Muscle layer of colon (tissue), 2 donors: ENCODE measurements at regions not wholly inside any gene's neighbourhood (a gene's known extent, or its start where the extent isn't known, plus 50 kb on each side); places are given as distances from the start of the nearest gene placed in this dataset.

Source experiments
- H3K27ac ChIP-seq: one replicate; pipeline ENCODE4 v1.7.0; 2013; ENCODE audit warnings: low read depth, mild to moderate bottlenecking, low read length, moderate library complexity
- H3K27me3 ChIP-seq, 2 donors: one replicate each; pipeline ENCODE4 v1.7.0; 2013; ENCODE audit warnings: low read length in 2 of 2, mild to moderate bottlenecking in 2 of 2; ENCODE audit not compliant: insufficient read depth in 2 of 2, control insufficient read depth in 1 of 2
- H3K36me3 ChIP-seq: one replicate; pipeline ENCODE4 v1.7.0; 2013; ENCODE audit warnings: mild to moderate bottlenecking, low read length; ENCODE audit not compliant: insufficient read depth
- H3K4me1 ChIP-seq: one replicate; pipeline ENCODE4 v1.7.0; 2013; ENCODE audit warnings: mild to moderate bottlenecking, low read length; ENCODE audit not compliant: insufficient read depth
- H3K4me3 ChIP-seq, 2 donors: one replicate each; pipeline ENCODE4 v1.7.0; 2013; ENCODE audit warnings: low read length in 2 of 2, low read depth in 1 of 2, mild to moderate bottlenecking in 1 of 2, moderate library complexity in 1 of 2
- H3K9ac ChIP-seq: one replicate; pipeline ENCODE4 v1.7.0; 2013; ENCODE audit warnings: low read length
- H3K9me3 ChIP-seq: one replicate; pipeline ENCODE4 v1.7.0; 2013; ENCODE audit warnings: mild to moderate bottlenecking, low read length
- donor health status: abdominal sarcoma.
- donor health status: Adenocarcinoma of cecum.

DNA sequence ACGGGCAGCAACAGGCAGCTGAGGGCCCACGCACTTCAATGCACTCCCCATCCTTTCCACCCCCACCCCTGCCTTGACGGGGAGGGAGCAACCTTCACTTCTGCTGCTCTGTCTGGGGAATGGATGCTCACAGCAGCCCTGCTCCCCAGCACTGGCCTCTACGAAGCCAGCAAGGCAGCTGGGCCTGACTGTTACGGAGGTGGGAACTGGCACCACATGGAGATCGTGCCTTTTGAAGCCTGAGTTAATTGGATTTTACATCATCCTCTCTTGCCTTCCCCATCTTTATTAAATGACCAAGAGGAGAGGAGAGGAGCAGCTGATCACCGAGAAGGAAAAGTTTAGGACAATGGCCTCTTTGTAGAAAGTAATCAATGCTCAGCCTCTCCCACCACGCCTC is 187.0 kb upstream of the RPL38 start:
- Histone ChIP-seq H3K9me3 (peaks cover 5% of the 10 kb centered on the region), H3K4me1 (no peaks in the 10 kb centered on the region), H3K9ac (no peak overlapping the region)

DNA sequence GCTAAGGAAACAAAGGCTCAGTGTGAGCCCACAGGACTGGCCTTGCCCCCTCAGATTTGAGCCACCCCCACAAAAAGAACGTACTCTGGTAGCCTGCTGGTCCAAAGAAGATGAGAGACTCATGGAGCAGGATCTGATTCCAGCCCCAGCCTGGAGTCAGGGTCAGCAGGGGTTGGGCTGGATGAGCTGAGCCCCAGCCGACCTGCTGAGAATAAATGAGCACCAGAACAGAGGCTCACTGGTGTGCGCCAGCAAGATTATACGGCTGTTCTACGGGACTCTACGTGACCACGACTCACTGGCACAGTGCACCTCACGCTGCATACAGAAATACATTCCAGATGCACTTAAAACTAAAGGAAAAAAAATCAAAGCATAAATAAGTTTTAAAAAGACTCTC is 186.0 kb upstream of the RPL38 start:
- Histone ChIP-seq H3K27ac (no peak overlapping the region), H3K4me3 (no peak overlapping the region), H3K9me3 (peaks cover 5% of the 10 kb centered on the region)

More for the DNA sequence above, 187.0 kb upstream of the RPL38 start:
- Histone ChIP-seq H3K27ac (no peak overlapping the region), H3K4me3 (no peak overlapping the region), H3K27me3 (no peaks in the 10 kb centered on the region), H3K36me3 (no peaks in the 10 kb centered on the region)

DNA sequence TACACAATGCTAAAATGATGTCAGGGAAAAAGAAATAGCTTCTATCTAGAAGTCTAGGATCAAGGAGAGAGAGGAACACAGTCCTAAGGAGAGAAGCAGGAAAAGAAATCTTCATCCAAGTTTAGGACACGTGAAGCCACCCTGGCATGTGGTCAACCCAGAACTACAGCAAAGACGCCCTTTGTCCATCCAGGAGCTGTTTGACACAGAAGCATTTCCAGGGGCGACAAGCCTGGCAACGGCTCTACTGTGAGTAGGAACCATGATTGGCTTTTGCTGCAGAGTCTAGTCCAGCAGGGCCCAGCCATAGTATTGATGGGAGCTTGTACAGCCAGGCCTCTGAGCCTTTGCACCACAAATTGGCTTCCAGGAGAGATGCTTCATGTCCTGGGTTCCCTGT is 185.4 kb upstream of the RPL38 start:
- Histone ChIP-seq H3K4me3 (no peak overlapping the region), H3K36me3 (no peaks in the 10 kb centered on the region), H3K27me3 (no peaks in the 10 kb centered on the region), H3K27ac (no peak overlapping the region), H3K9me3 (peaks cover 5% of the 10 kb centered on the region), H3K4me1 (no peaks in the 10 kb centered on the region), H3K9ac (no peak overlapping the region)

More for the DNA sequence above, 186.0 kb upstream of the RPL38 start:
- H3K27me3 ChIP-seq: no peaks in the 10 kb centered on the region
- H3K9ac ChIP-seq: no peak overlapping the region
- H3K4me1 ChIP-seq: no peaks in the 10 kb centered on the region
- no peaks in the 10 kb centered on the region for H3K36me3 ChIP-seq

DNA sequence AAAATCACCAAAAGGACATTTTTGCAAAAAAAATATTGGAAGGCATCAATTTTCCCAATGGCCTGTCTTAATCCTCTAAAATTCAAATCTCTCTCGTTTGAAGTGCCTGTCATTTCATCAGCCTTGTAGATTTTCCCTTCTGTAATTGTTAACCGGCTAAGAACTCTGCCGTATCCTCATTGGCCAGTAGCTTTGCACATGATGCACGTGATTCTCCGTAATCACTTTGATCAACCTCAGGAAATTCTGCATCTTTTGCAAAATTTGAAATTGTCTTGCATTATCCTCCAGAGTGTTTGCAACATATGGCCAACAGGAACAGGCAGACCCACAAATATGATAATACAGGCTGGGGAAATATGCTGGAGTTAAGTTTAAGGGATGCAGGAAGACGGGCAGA is 184.2 kb upstream of the RPL38 start:
- H3K27me3 ChIP-seq: no peaks in the 10 kb centered on the region

DNA sequence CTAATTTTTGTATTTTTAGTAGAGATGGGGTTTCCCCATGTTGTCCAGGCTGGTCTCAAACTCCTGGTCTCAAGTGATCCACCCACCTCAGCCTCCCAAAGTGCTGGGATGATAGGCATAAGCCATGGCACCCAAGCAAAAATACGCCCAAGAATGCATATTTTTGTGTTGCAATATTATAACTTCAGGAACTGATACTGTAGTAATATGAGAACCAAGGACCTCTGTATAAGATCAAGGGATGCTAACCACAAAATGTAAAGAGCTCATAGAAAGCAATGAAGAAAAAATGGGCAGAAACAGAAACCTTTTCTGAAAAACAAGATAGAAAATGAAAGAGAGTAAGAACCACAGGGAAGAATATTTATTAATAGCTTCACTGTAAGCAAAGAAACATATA is 183.6 kb upstream of the RPL38 start:
- no peak overlapping the region for H3K4me3 ChIP-seq
- no peaks in the 10 kb centered on the region for H3K4me1 ChIP-seq
- H3K27me3 ChIP-seq: no peaks in the 10 kb centered on the region

More for the DNA sequence above, 184.2 kb upstream of the RPL38 start:
- H3K4me1 ChIP-seq: no peaks in the 10 kb centered on the region
- H3K4me3 ChIP-seq: no peak overlapping the region
- H3K36me3 ChIP-seq: no peaks in the 10 kb centered on the region
- H3K9ac ChIP-seq: no peak overlapping the region
- H3K9me3 ChIP-seq: peaks cover 5% of the 10 kb centered on the region
- H3K27ac ChIP-seq: no peak overlapping the region

DNA sequence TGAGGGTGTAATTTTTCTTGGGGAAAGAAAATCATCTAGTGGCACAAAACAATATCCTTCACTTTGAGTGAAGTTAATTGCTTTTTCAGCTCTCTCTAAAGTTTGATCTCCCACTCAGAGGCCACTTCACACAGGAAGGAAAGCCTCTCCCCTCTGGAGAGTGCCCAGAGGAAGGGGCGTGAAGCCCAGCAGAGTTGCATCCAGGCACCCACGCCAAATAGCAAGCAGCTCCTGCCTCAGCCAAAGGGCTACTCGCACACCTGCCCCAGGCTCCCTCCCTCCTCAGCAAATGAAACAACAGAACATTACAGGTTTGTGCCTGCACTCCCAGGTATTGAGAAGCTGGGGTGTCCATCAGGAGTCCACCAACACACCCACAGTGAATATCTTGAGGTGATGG is 183.0 kb upstream of the RPL38 start:
- Histone ChIP-seq H3K27ac (no peak overlapping the region), H3K4me3 (no peak overlapping the region), H3K9ac (no peak overlapping the region), H3K4me1 (no peaks in the 10 kb centered on the region), H3K36me3 (no peaks in the 10 kb centered on the region), H3K9me3 (peaks cover 2% of the 10 kb centered on the region), H3K27me3 (no peaks in the 10 kb centered on the region)

More for the DNA sequence above, 183.6 kb upstream of the RPL38 start:
- no peak overlapping the region for H3K27ac ChIP-seq
- H3K9me3 ChIP-seq: peaks cover 5% of the 10 kb centered on the region
- H3K9ac ChIP-seq: no peak overlapping the region
- no peaks in the 10 kb centered on the region for H3K36me3 ChIP-seq

DNA sequence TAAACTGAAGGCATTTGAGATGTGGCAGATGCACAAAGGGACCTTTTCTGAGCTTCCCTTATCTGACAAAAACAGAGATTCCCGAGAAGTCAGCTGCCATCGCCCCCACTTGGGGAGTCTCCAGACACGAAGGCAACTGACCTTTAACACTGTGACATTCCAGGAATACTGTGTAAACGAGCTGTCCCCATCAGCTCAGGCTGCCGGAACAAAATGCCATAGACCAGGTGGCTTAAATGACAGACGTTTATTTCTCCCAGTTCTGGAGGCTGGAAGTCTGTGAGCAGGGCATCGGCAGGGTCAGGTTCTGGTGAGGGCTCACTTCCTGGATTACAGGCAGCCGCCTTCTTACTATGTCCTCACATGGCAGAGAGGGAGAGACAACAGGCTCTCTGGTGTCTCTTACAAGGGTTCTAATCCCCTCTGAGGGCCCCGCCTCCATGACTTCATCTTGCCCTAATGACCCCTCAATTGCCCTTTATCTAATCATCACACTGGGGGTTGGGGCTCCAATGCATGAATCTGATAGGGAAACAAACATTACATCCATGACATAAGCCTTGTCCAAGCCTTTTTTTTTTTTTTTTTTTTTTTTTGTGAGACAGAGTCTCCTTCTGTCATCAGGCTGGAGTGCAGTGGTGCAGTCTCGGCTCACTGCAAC is 178.5 kb upstream of the RPL38 start:
- Histone ChIP-seq H3K4me3 (no peak overlapping the region), H3K36me3 (no peaks in the 10 kb centered on the region), H3K9me3 (no peaks in the 10 kb centered on the region), H3K9ac (no peak overlapping the region), H3K27me3 (no peaks in the 10 kb centered on the region), H3K4me1 (no peaks in the 10 kb centered on the region), H3K27ac (no peak overlapping the region)

DNA sequence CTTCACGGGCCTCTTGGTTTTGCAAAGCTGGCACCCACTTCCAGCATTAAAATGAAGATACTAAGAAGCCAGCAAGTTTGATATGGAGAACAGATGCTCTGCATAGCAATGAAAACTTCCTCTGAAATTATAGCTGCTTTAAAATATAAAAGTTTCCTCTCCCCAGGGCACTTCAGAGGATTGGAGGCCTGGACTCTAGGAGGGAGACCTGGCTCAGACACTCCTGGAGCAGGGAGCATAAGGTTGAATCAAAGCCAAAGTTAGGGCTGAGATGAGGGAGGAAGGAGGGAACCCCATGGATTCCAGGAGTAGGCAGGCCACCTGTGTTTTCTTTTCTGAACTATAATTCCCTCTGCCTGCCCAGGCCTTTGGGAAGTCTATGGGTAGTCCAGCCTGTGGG is 176.0 kb upstream of the RPL38 start:
- H3K4me3 ChIP-seq: no peak overlapping the region
- no peaks in the 10 kb centered on the region for H3K36me3 ChIP-seq
- H3K4me1 ChIP-seq: no peaks in the 10 kb centered on the region
- no peak overlapping the region for H3K9ac ChIP-seq
- H3K27ac ChIP-seq: no peak overlapping the region
- no peaks in the 10 kb centered on the region for H3K9me3 ChIP-seq
- H3K27me3 ChIP-seq: peaks cover 0 to 4% of the 10 kb centered on the region in 2 donors

DNA sequence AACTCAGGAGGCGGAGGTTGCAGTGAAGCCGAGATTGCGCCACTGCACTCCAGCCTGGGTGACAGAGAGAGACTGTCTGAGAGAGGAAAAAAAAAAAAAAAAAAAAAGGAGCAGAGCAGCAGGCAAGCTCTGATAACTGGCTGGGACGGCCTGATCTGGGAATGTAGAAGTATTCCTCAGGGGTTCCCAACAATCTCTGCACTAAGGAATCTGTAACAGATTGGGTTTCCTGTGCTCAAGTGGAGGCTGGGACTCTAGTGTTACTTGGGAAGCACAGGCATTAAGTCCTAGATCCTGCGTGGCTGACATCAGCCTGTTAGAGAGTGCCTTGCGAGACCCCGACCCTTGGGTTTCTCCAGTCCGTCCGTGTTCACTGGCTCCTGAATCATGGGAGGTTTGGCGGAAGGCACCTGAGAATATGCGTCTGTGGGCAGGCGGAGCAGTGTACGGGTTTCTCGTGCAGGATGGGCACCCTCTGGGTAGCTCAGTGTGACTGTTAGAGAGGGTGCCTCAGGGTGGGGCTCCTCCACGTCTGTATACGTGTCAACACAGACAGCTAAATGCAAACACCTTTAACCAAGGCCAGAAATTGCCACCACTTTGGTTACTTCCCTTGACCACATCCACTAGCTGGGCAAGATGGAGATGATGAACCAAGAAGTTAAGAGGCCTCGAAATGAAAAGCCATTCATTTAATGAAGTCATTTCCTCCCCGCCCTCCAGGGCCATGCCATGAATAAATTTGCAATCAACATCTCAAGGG is 174.9 kb upstream of the RPL38 start:
- Histone ChIP-seq H3K27me3 (peaks cover 0 to 4% of the 10 kb centered on the region in 2 donors), H3K9me3 (no peaks in the 10 kb centered on the region), H3K4me1 (no peaks in the 10 kb centered on the region), H3K9ac (no peak overlapping the region), H3K36me3 (no peaks in the 10 kb centered on the region), H3K4me3 (no peak overlapping the region), H3K27ac (no peak overlapping the region)

DNA sequence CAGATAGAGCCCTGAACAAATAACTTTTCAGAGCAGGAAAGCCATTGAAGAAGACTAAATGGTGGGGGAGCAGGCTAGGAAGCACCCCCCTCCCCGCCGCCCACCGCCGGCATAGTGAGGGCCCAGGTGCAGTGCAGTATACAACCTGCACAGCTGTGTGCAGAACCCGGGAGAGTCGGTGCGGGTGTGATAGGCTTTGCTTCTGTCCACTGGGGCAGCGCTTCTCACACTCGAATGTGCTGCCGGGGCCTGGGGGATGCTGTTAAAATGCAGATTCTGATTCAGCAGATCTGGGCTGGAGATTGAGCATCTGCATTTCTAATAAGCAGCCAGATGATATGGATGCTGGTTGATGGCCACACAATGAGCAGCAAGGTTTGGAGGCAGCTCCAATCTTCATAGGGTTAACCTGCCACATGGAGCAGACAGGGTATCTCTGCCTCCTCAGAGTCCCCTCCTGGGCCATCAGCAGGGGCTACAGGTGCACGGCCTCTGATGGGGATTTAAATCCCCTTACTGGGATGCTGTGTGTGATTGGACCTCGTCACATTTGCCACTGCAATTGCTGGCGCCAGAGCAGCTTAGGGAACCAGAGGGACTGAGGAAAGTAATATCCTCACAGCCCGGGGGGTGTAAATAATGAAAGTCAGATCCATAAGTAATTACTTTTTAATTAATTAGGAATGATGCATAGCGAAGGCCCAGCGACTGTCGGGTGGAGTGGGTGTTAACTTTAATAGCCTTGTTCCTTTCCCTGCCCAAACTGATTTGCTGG is 172.0 kb upstream of the RPL38 start:
- Histone ChIP-seq H3K4me1 (no peaks in the 10 kb centered on the region), H3K36me3 (no peaks in the 10 kb centered on the region), H3K27ac (no peak overlapping the region), H3K9ac (no peak overlapping the region), H3K4me3 (no peak overlapping the region), H3K9me3 (no peaks in the 10 kb centered on the region), H3K27me3 (peaks cover 0 to 4% of the 10 kb centered on the region in 2 donors)

DNA sequence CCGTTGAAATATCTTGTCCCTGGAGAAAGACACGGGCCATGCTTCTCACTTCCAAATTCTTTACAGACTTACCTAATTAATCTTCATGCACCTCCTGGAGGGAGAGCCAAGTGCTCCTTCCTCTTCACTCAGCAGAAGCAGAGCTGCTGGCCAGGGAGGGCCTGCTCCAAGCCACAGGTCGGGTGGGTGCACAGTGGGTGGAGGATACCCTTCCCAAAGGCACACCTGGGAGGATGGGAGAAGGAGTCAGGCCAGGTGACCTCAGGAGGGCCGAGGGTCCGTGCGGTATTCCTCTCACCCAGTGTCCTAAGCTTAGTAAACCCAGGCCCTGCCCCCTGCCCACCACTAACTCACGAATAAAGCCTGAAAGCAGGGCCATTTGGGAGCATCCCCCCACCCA is 171.3 kb upstream of the RPL38 start:
- Histone ChIP-seq H3K27ac (no peak overlapping the region), H3K27me3 (peaks cover 0 to 4% of the 10 kb centered on the region in 2 donors), H3K36me3 (no peaks in the 10 kb centered on the region), H3K4me3 (no peak overlapping the region), H3K9ac (no peak overlapping the region), H3K9me3 (no peaks in the 10 kb centered on the region), H3K4me1 (no peaks in the 10 kb centered on the region)
